ENCODE measurements at regions not wholly inside any gene's neighbourhood (a gene's known extent, or its start where the extent isn't known, plus 50 kb on each side); places are given as distances from the start of the nearest gene placed in this dataset.
"Not testable (repeated sequence)": the region's sequence is repeated elsewhere in the genome, so short reads cannot be mapped to it uniquely, and the experiment has no call there.

DNA sequence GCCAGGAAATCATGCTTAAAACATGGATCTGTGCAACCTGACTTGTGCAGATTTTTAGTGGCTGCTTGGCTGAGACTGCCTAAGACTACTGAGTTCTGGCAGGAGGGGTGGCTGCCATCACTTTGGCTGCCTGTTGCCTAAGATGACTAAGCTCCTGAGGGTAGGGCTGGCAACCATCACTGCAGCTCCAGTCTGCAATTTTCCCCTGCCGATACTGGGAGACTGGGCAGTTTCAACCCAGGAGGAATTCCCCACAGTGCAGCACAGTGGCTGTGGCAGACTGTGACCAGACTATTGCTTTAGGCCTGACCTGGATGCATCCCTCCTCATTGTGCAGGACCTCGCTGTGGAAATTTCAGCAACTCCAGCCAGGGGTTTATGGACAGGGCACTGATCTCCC is 544.9 kb downstream of the ANKRD50 start:
- Histone ChIP-seq H3K9me2 (ENCODE audit: insufficient read depth, low read length) (no peaks in the 10 kb centered on the region), H3K4me3 (ENCODE audit: low read length) (no peak overlapping the region), H3K36me3 (ENCODE audit: insufficient read depth, low read length) (no peaks in the 10 kb centered on the region), H3K9ac (ENCODE audit: low read length) (no peak overlapping the region), H3K4me2 (ENCODE audit: low read length) (no peak overlapping the region), H4K20me1 (ENCODE audit: insufficient read depth) (no peaks in the 10 kb centered on the region), H3K9me3 (ENCODE audit: low read length) (no peaks in the 10 kb centered on the region), H3K27me3 (ENCODE audit: insufficient read depth, low read depth, low read length) (no peaks in the 10 kb centered on the region), H3K27ac (ENCODE audit: low read length) (no peak overlapping the region), H3K79me2 (replicated peaks; ENCODE audit: insufficient read depth, low read length) (no peaks in the 10 kb centered on the region), H2AFZ (ENCODE audit: low read depth, low read length) (no peak overlapping the region), H3F3A (ENCODE audit: insufficient read depth, low read length, poor library complexity, severe bottlenecking) (no peaks in the 10 kb centered on the region)
- TF ChIP-seq EP300 (conservative IDR thresholded peaks at IDR 0.05; ENCODE audit: poor library complexity, severe bottlenecking) (no peak), TAF1 (IDR thresholded peaks at IDR 0.05; ENCODE audit: low read depth) (no peak), MXI1 (conservative IDR thresholded peaks at IDR 0.05; ENCODE audit: poor library complexity, severe bottlenecking) (no peak), RAD21 (conservative IDR thresholded peaks at IDR 0.05) (no peak), SMC3 (conservative IDR thresholded peaks at IDR 0.05; ENCODE audit: poor library complexity) (no peak), CTCF (IDR thresholded peaks at IDR 0.05; ENCODE audit: poor library complexity, severe bottlenecking) (no peak)
- TF ChIP-seq, protein P1, sequence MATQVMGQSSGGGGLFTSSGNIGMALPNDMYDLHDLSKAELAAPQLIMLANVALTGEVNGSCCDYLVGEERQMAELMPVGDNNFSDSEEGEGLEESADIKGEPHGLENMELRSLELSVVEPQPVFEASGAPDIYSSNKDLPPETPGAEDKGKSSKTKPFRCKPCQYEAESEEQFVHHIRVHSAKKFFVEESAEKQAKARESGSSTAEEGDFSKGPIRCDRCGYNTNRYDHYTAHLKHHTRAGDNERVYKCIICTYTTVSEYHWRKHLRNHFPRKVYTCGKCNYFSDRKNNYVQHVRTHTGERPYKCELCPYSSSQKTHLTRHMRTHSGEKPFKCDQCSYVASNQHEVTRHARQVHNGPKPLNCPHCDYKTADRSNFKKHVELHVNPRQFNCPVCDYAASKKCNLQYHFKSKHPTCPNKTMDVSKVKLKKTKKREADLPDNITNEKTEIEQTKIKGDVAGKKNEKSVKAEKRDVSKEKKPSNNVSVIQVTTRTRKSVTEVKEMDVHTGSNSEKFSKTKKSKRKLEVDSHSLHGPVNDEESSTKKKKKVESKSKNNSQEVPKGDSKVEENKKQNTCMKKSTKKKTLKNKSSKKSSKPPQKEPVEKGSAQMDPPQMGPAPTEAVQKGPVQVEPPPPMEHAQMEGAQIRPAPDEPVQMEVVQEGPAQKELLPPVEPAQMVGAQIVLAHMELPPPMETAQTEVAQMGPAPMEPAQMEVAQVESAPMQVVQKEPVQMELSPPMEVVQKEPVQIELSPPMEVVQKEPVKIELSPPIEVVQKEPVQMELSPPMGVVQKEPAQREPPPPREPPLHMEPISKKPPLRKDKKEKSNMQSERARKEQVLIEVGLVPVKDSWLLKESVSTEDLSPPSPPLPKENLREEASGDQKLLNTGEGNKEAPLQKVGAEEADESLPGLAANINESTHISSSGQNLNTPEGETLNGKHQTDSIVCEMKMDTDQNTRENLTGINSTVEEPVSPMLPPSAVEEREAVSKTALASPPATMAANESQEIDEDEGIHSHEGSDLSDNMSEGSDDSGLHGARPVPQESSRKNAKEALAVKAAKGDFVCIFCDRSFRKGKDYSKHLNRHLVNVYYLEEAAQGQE (IDR thresholded peaks at IDR 0.05; ENCODE audit: borderline replicate concordance), result no peak

GRCh38 chr4:124169524-124169923 is 543.0 kb downstream of the ANKRD50 start:
- not testable (repeated sequence) for H3K36me3 ChIP-seq (ENCODE audit: insufficient read depth, low read length); H2AFZ ChIP-seq (ENCODE audit: low read depth, low read length); H3K27me3 ChIP-seq (ENCODE audit: insufficient read depth, low read depth, low read length); H3K27ac ChIP-seq (ENCODE audit: low read length); H3K9me3 ChIP-seq (ENCODE audit: low read length); H3K79me2 ChIP-seq (replicated peaks; ENCODE audit: insufficient read depth, low read length); H4K20me1 ChIP-seq (ENCODE audit: insufficient read depth); H3K4me3 ChIP-seq (ENCODE audit: low read length); H3K4me2 ChIP-seq (ENCODE audit: low read length); H3K9me2 ChIP-seq (ENCODE audit: insufficient read depth, low read length); H3K9ac ChIP-seq (ENCODE audit: low read length); H3F3A ChIP-seq (ENCODE audit: insufficient read depth, low read length, poor library complexity, severe bottlenecking)

DNA sequence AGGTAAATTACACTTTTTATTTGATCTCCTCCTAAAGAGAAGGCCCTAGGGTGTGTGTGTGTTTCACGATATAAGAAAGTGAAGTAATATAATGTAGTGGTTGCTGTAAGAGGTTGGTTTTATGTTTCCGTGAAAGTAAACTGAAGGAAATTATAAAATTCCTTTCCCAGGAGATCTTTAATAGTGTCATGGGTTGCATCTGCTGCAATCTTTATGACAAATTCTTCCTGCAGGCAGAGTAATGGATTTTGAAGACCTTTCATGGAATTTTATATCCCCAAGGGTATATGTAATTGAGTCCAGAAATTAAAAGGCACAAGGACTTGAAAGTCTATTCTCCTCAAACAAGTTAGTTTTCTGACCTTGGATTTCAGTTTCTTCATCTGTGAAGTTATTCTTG is 538.6 kb downstream of the ANKRD50 start:
- Histone ChIP-seq H3K79me2 (replicated peaks; ENCODE audit: insufficient read depth, low read length) (no peaks in the 10 kb centered on the region), H3K4me2 (ENCODE audit: low read length) (no peak overlapping the region), H3F3A (ENCODE audit: insufficient read depth, low read length, poor library complexity, severe bottlenecking) (no peaks in the 10 kb centered on the region), H3K27ac (ENCODE audit: low read length) (no peak overlapping the region), H2AFZ (ENCODE audit: low read depth, low read length) (no peak overlapping the region), H3K27me3 (ENCODE audit: insufficient read depth, low read depth, low read length) (no peaks in the 10 kb centered on the region), H3K9me2 (ENCODE audit: insufficient read depth, low read length) (no peaks in the 10 kb centered on the region), H3K4me3 (ENCODE audit: low read length) (no peak overlapping the region), H3K9ac (ENCODE audit: low read length) (no peak overlapping the region), H3K36me3 (ENCODE audit: insufficient read depth, low read length) (no peaks in the 10 kb centered on the region), H3K9me3 (ENCODE audit: low read length) (no peaks in the 10 kb centered on the region), H4K20me1 (ENCODE audit: insufficient read depth) (no peaks in the 10 kb centered on the region)
- TF ChIP-seq, protein P1 (IDR thresholded peaks at IDR 0.05; ENCODE audit: borderline replicate concordance), result no peak
- TF ChIP-seq CTCF (IDR thresholded peaks at IDR 0.05; ENCODE audit: poor library complexity, severe bottlenecking), result no peak
- TF ChIP-seq MXI1 (conservative IDR thresholded peaks at IDR 0.05; ENCODE audit: poor library complexity, severe bottlenecking), result no peak
- TF ChIP-seq RAD21 (conservative IDR thresholded peaks at IDR 0.05), result no peak
- no peak for TF ChIP-seq TAF1 (IDR thresholded peaks at IDR 0.05; ENCODE audit: low read depth)
- no peak for TF ChIP-seq EZH2 (IDR thresholded peaks at IDR 0.05; ENCODE audit: borderline replicate concordance, insufficient read depth, low read length, poor library complexity, severe bottlenecking)
- TF ChIP-seq SMC3 (conservative IDR thresholded peaks at IDR 0.05; ENCODE audit: poor library complexity), result no peak
- no peak for TF ChIP-seq POLR2AphosphoS5 (IDR thresholded peaks at IDR 0.05)
- no peak for TF ChIP-seq EP300 (conservative IDR thresholded peaks at IDR 0.05; ENCODE audit: poor library complexity, severe bottlenecking)

All from neural cell (in vitro differentiated cells).